ENCODE measurements at regions not wholly inside any gene's neighbourhood (a gene's known extent, or its start where the extent isn't known, plus 50 kb on each side); places are given as distances from the start of the nearest gene placed in this dataset.
"Not testable (repeated sequence)": the region's sequence is repeated elsewhere in the genome, so short reads cannot be mapped to it uniquely, and the experiment has no call there.

DNA sequence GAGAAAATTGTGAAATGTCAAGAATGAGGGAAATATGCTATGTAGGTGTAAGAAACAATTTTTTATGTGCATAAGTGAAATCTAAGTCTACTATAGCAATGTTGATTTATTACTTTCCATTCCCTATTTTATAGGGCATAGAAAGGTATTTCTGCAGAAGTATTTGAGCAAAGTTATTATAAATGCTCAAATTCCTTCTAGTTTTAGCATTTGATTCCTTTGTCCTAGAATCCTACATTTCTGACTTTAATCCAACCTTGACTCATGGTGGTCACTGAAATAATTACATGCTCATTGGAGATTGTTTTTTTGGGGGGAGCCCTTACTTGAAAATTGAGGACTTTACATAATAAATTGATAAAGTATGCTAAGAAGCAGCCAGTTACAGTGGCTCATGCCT lies 716.6 kb upstream of the LUZP2 start:
- no peaks in the 10 kb centered on the region for H3K36me3 ChIP-seq (replicated peaks; ENCODE audit: low read depth, low read length)
- TF ChIP-seq EZH2phosphoT487 (IDR thresholded peaks at IDR 0.05; ENCODE audit: low read depth): no peak
- TF ChIP-seq, protein P1, sequence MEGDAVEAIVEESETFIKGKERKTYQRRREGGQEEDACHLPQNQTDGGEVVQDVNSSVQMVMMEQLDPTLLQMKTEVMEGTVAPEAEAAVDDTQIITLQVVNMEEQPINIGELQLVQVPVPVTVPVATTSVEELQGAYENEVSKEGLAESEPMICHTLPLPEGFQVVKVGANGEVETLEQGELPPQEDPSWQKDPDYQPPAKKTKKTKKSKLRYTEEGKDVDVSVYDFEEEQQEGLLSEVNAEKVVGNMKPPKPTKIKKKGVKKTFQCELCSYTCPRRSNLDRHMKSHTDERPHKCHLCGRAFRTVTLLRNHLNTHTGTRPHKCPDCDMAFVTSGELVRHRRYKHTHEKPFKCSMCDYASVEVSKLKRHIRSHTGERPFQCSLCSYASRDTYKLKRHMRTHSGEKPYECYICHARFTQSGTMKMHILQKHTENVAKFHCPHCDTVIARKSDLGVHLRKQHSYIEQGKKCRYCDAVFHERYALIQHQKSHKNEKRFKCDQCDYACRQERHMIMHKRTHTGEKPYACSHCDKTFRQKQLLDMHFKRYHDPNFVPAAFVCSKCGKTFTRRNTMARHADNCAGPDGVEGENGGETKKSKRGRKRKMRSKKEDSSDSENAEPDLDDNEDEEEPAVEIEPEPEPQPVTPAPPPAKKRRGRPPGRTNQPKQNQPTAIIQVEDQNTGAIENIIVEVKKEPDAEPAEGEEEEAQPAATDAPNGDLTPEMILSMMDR (IDR thresholded peaks at IDR 0.05; ENCODE audit: low read depth, low read length): no peak
- H3K27ac ChIP-seq (ENCODE audit: low read length): no peak overlapping the region
- H3K9ac ChIP-seq (ENCODE audit: low read length): no peak overlapping the region
- H3K4me2 ChIP-seq (ENCODE audit: low read length): no peak overlapping the region
- no peak overlapping the region for H3K4me3 ChIP-seq (ENCODE audit: low read length)
- H3K4me1 ChIP-seq (ENCODE audit: low read length): no peaks in the 10 kb centered on the region
- H4K20me1 ChIP-seq (ENCODE audit: insufficient read depth, low read length): no peaks in the 10 kb centered on the region
- no peaks in the 10 kb centered on the region for H3K27me3 ChIP-seq (ENCODE audit: low read depth, low read length)
- no peaks in the 10 kb centered on the region for H3K9me3 ChIP-seq (ENCODE audit: insufficient read depth, low read length)
- H3K79me2 ChIP-seq (ENCODE audit: low read length): no peaks in the 10 kb centered on the region
- no peak overlapping the region for H2AFZ ChIP-seq (ENCODE audit: low read depth, low read length)

- H3K4me1 ChIP-seq (ENCODE audit: low read length): no peaks in the 10 kb centered on the region
- H3K9ac ChIP-seq (ENCODE audit: low read length): no peak overlapping the region
- H3K27ac ChIP-seq (ENCODE audit: low read length): no peak overlapping the region
- no peak overlapping the region for H3K4me2 ChIP-seq (ENCODE audit: low read length)
- no peaks in the 10 kb centered on the region for H3K36me3 ChIP-seq (replicated peaks; ENCODE audit: low read depth, low read length)
- H3K9me3 ChIP-seq (ENCODE audit: insufficient read depth, low read length): no peaks in the 10 kb centered on the region
- H3K79me2 ChIP-seq (ENCODE audit: low read length): no peaks in the 10 kb centered on the region
- H3K27me3 ChIP-seq (ENCODE audit: low read depth, low read length): no peaks in the 10 kb centered on the region
- no peak overlapping the region for H3K4me3 ChIP-seq (ENCODE audit: low read length)
- TF ChIP-seq EZH2phosphoT487 (IDR thresholded peaks at IDR 0.05; ENCODE audit: low read depth): no peak
- TF ChIP-seq, protein P1 (IDR thresholded peaks at IDR 0.05; ENCODE audit: low read depth, low read length): no peak
- H4K20me1 ChIP-seq (ENCODE audit: insufficient read depth, low read length): no peaks in the 10 kb centered on the region
- H2AFZ ChIP-seq (ENCODE audit: low read depth, low read length): no peak overlapping the region
These were observed 714.9 kb upstream of the LUZP2 start for GRCh38 chr11:23781803-23782560.

DNA sequence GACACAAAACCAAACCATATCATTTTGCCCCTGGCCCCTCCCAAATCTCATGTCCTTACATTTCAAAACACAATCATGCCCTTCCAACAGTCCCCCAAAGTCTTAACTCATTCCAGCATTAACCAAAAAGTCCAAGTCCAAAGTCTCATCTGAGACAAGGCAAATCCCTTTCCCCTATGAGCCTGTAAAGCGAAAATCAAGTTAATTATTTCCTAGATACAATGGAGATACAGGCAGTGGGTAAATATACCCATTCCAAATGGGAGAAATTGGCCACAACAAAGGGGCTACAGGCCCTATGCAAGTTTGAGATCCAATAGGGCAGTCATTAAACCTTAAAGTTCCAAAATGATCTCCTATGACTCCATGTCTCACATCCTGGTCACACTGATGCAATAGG lies 709.9 kb upstream of the LUZP2 start:
- not testable (repeated sequence) for H2AFZ ChIP-seq (ENCODE audit: low read depth, low read length); H3K27me3 ChIP-seq (ENCODE audit: low read depth, low read length); H3K9me3 ChIP-seq (ENCODE audit: insufficient read depth, low read length); H3K27ac ChIP-seq (ENCODE audit: low read length); H3K4me1 ChIP-seq (ENCODE audit: low read length); H4K20me1 ChIP-seq (ENCODE audit: insufficient read depth, low read length); H3K9ac ChIP-seq (ENCODE audit: low read length); H3K36me3 ChIP-seq (replicated peaks; ENCODE audit: low read depth, low read length); H3K4me2 ChIP-seq (ENCODE audit: low read length); H3K79me2 ChIP-seq (ENCODE audit: low read length); H3K4me3 ChIP-seq (ENCODE audit: low read length)

DNA sequence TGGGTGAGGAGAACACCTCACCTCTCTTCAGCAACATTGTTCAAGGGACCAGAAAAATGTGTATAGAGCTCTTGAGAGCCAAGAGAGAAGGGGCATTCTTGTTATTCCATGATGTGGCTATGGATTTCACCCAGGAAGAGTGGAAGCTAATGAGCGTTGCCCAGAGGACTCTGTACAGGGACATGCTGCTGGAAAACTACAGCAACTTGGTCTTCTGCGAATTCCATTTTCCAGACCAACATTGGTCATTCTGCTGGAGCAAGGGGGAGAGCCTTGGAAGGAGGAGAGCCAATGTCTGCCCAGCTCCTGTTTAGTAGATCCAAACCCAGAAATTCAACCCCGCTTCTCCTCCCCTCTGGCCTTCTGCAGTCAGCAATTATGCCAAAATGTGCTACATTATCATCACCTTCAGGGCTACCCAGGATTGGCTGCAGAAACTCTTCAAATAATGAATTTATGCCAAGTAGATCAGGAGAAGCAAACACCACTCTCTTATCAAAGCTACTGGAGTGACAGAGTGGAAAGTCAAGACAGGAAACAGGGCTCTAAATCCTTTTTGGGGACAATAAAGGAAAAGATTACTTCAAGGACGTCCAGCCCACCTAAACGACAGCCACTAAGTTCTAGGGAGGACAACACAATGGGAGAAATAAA lies 707.5 kb upstream of the LUZP2 start:
- no peak overlapping the region for H3K4me2 ChIP-seq (ENCODE audit: low read length)
- H3K9me3 ChIP-seq (ENCODE audit: insufficient read depth, low read length): no peaks in the 10 kb centered on the region
- no peak overlapping the region for H3K4me3 ChIP-seq (ENCODE audit: low read length)
- H3K36me3 ChIP-seq (replicated peaks; ENCODE audit: low read depth, low read length): no peaks in the 10 kb centered on the region
- no peaks in the 10 kb centered on the region for H3K27me3 ChIP-seq (ENCODE audit: low read depth, low read length)
- no peak overlapping the region for H2AFZ ChIP-seq (ENCODE audit: low read depth, low read length)
- no peaks in the 10 kb centered on the region for H3K79me2 ChIP-seq (ENCODE audit: low read length)
- no peak overlapping the region for H3K9ac ChIP-seq (ENCODE audit: low read length)
- no peak overlapping the region for H3K27ac ChIP-seq (ENCODE audit: low read length)
- TF ChIP-seq, protein P1 (IDR thresholded peaks at IDR 0.05; ENCODE audit: low read depth, low read length): no peak
- TF ChIP-seq EZH2phosphoT487 (IDR thresholded peaks at IDR 0.05; ENCODE audit: low read depth): no peak
- no peaks in the 10 kb centered on the region for H3K4me1 ChIP-seq (ENCODE audit: low read length)
- no peaks in the 10 kb centered on the region for H4K20me1 ChIP-seq (ENCODE audit: insufficient read depth, low read length)
